T-helper 17 cell (primary cell): ENCODE measurements at regions not wholly inside any gene's neighbourhood (a gene's known extent, or its start where the extent isn't known, plus 50 kb on each side); places are given as distances from the start of the nearest gene placed in this dataset.

ENCODE experiments used
- ATAC-seq: fragments of 150-1000 bp; cut with Tn5 transposase; 2 replicates; pipeline ENCODE4 v1.10.0; 2021; ENCODE audit warnings: mild to moderate bottlenecking, moderate library complexity
- DNase-seq, 3 donors: peaks; one replicate each; pipeline versions ENCODE4 v3.0.0 to v3.0.0-alpha.2; 2020 to 2021
- H3K9me3 ChIP-seq: one replicate; pipeline ENCODE4 v1.7.0; 2013; ENCODE audit warnings: low read length, mild to moderate bottlenecking; ENCODE audit not compliant: control insufficient read depth, poor library complexity, severe bottlenecking
- H3K27ac Mint-ChIP-seq: one replicate; pipeline ENCODE4 v1.8.0; 2022; ENCODE audit warnings: mild to moderate bottlenecking, moderate library complexity, mixed read lengths
- H3K27me3 Mint-ChIP-seq: one replicate; pipeline ENCODE4 v1.8.0; 2022; ENCODE audit warnings: mixed read lengths
- H3K36me3 Mint-ChIP-seq: one replicate; pipeline ENCODE4 v1.8.0; 2022; ENCODE audit warnings: low read depth, mixed read lengths
- H3K4me1 Mint-ChIP-seq: one replicate; pipeline ENCODE4 v1.8.0; 2022; ENCODE audit warnings: mild to moderate bottlenecking, mixed read lengths
- H3K4me3 Mint-ChIP-seq: one replicate; pipeline ENCODE4 v1.8.0; 2022; ENCODE audit warnings: mild to moderate bottlenecking, moderate library complexity, mixed read lengths

- no peak for ATAC-seq
- peaks cover 2% of the 10 kb centered on the region for H3K36me3 Mint-ChIP-seq
- no peaks in the 10 kb centered on the region for H3K9me3 ChIP-seq
- no peak for DNase-seq
- H3K4me1 Mint-ChIP-seq = no peaks in the 10 kb centered on the region
- H3K27ac Mint-ChIP-seq = no peak overlapping the region
- no peak overlapping the region for H3K4me3 Mint-ChIP-seq
- H3K27me3 Mint-ChIP-seq = peaks cover 29% of the 10 kb centered on the region
Observed at GRCh38 chr4:142940425-142941330, 94.6 kb upstream of the INPP4B start.

DNA sequence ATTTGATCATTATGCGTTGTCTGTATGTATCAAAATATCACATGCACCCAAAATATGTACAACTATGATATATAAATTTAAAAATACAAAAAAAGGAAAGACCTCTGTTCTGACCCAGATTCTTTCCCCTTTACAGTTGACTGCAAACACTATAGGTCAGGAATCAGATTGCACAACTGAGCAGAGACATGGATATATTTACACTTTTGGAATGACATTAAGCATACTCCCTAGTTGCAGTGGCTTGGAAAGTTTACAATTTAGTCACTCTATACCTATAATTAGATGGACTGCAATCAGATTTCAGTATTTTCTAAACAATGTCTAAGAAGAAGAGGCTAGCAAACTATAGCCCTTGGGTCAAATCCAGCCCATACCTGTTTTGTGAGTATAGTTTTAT, 98.5 kb upstream of the INPP4B start:
- no peaks in the 10 kb centered on the region for H3K9me3 ChIP-seq
- no peak overlapping the region for H3K4me3 Mint-ChIP-seq
- ATAC-seq (no peak), DNase-seq (no peak)
- peaks cover 45% of the 10 kb centered on the region for H3K27me3 Mint-ChIP-seq
- H3K27ac Mint-ChIP-seq = no peak overlapping the region
- H3K4me1 Mint-ChIP-seq = no peaks in the 10 kb centered on the region
- peaks cover 2% of the 10 kb centered on the region for H3K36me3 Mint-ChIP-seq

- no peaks in the 10 kb centered on the region for H3K9me3 ChIP-seq
- DNase-seq (no peak), ATAC-seq (no peak)
- Mint-ChIP-seq H3K27ac (no peak overlapping the region), H3K36me3 (no peaks in the 10 kb centered on the region), H3K4me1 (no peaks in the 10 kb centered on the region), H3K27me3 (peaks cover 20% of the 10 kb centered on the region), H3K4me3 (no peak overlapping the region)
Observed at GRCh38 chr4:142952821-142953580, 106.9 kb upstream of the INPP4B start.

GRCh38 chr4:142954415-142954814, 108.3 kb upstream of the INPP4B start:
- no peak for ATAC-seq

DNA sequence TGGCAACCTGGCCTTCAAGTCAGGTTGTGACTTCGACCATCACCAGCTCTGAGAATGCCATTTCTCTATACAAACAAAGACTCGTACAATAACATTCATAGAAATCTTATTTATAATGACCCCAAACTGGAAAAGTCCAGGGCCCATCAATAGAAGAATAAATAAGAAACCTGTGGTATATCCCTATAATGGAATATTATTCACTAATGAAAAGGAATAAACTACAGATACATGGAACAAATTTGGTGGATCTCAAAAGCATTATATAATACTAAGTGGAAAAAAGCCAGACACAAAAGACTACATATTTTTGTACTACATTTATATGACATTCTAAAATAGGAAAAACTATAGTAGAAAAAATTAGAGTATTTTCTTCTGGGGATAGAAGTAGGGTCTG, 109.4 kb upstream of the INPP4B start:
- no peak for ATAC-seq
- Mint-ChIP-seq H3K27ac (no peak overlapping the region), H3K4me1 (no peaks in the 10 kb centered on the region), H3K27me3 (peaks cover 20% of the 10 kb centered on the region), H3K36me3 (no peaks in the 10 kb centered on the region), H3K4me3 (no peak overlapping the region)
- no peaks in the 10 kb centered on the region for H3K9me3 ChIP-seq
- no peak for DNase-seq

More at GRCh38 chr4:142954415-142954814, 108.3 kb upstream of the INPP4B start:
- no peaks in the 10 kb centered on the region for H3K36me3 Mint-ChIP-seq
- no peaks in the 10 kb centered on the region for H3K9me3 ChIP-seq
- no peak overlapping the region for H3K27ac Mint-ChIP-seq
- H3K27me3 Mint-ChIP-seq = peaks cover 18% of the 10 kb centered on the region
- no peak overlapping the region for H3K4me3 Mint-ChIP-seq
- DNase-seq = no peak
- no peaks in the 10 kb centered on the region for H3K4me1 Mint-ChIP-seq

DNA sequence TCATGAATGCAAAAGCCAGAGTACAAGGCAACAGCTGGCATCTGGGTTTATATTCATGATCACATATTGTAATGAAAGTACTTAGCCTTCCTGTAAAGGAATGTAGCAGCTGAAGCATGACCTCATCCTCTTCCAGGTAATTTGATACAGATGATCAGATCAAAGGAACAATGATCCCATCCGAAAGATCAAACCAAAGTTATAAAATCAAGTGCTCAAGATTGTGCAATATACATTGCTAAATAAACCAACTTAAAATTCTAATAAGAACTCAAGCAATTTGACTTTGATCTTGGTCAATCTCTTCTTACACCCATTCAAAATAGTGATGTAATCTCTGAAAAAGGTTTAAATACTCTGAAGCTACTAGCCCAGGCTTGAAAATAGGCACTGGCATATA, 113.1 kb upstream of the INPP4B start:
- Mint-ChIP-seq H3K4me3 (no peak overlapping the region), H3K36me3 (peaks cover 3% of the 10 kb centered on the region), H3K4me1 (no peaks in the 10 kb centered on the region), H3K27me3 (peaks cover 46% of the 10 kb centered on the region), H3K27ac (no peak overlapping the region)
- no peak for DNase-seq
- ATAC-seq = no peak
- no peaks in the 10 kb centered on the region for H3K9me3 ChIP-seq

DNA sequence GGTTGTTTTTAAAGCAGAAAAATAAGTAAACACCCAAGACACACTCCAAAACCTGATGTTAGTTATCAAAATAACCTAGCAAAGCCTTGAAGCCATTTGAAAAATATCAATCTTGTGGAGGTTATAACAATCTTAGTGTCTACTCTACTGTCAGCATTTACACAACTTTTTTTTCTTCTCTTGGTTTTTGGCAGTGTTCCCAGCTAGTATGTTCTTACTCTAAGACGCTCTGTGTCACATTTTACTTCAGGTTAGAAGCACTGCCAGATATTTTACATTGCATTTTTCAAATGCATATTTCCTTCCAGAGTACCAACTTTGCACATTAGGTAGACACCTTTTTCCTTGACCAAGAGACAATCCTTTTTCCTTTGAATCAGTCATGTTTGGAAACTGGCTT, 114.0 kb upstream of the INPP4B start:
- Mint-ChIP-seq H3K27me3 (peaks cover 48% of the 10 kb centered on the region), H3K36me3 (peaks cover 3% of the 10 kb centered on the region), H3K4me3 (no peak overlapping the region), H3K27ac (no peak overlapping the region), H3K4me1 (no peaks in the 10 kb centered on the region)
- ATAC-seq = no peak
- no peak for DNase-seq
- no peaks in the 10 kb centered on the region for H3K9me3 ChIP-seq

GRCh38 chr4:142960867-142961644, 115.0 kb upstream of the INPP4B start:
- H3K27ac Mint-ChIP-seq = no peak overlapping the region
- no peak for DNase-seq
- H3K9me3 ChIP-seq = no peaks in the 10 kb centered on the region
- H3K27me3 Mint-ChIP-seq = peaks cover 48% of the 10 kb centered on the region
- no peaks in the 10 kb centered on the region for H3K4me1 Mint-ChIP-seq
- no peak for ATAC-seq
- no peak overlapping the region for H3K4me3 Mint-ChIP-seq
- H3K36me3 Mint-ChIP-seq = peaks cover 3% of the 10 kb centered on the region

DNA sequence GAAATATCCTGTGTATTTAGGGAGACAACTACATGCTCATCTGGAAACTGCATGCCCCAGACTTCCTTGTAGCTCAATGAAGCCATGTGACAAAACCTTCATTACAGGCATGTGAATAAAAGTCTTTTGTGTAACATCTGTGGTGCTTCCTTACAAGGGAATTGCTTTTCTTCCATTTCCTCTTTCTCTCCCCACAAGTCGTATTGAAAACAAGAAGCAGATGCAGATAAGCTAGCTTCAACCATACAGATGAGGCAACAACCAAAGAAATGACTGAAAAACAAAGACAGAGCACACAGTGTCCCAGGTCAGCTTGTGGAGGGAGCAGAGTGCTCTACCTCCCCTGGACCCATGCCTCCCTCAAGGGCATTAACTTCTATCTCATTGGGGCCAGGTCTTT, 115.8 kb upstream of the INPP4B start:
- Mint-ChIP-seq H3K27me3 (peaks cover 48% of the 10 kb centered on the region), H3K27ac (no peak overlapping the region), H3K4me1 (no peaks in the 10 kb centered on the region), H3K36me3 (peaks cover 3% of the 10 kb centered on the region), H3K4me3 (no peak overlapping the region)
- no peak for ATAC-seq
- no peak for DNase-seq
- no peaks in the 10 kb centered on the region for H3K9me3 ChIP-seq

DNA sequence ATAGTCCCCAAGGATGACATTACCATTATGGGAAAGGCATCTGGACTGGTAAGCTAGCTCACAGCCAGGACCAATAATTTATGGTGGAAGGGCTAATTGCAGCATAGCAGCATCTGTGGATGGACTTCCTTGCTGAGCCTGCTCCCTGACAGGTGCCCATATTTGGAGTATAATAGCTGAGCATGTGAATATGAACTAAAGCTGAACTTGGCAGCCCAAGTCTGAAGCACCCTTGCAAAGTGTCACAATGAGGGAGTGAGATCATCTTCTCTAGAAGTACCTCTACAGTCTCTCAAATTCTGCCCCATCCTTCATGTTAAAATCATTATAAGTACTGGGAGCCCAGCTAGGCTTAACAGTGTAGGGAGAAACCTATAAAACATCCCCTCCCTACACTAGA, 128.2 kb upstream of the INPP4B start:
- Mint-ChIP-seq H3K36me3 (peaks cover 2% of the 10 kb centered on the region), H3K27me3 (peaks cover 47% of the 10 kb centered on the region), H3K27ac (no peak overlapping the region), H3K4me1 (no peaks in the 10 kb centered on the region), H3K4me3 (no peak overlapping the region)
- DNase-seq = no peak
- ATAC-seq = no peak
- H3K9me3 ChIP-seq = no peaks in the 10 kb centered on the region

GRCh38 chr4:142975618-142976017, 129.5 kb upstream of the INPP4B start:
- H3K4me3 Mint-ChIP-seq = no peak overlapping the region
- no peaks in the 10 kb centered on the region for H3K4me1 Mint-ChIP-seq
- no peak overlapping the region for H3K27ac Mint-ChIP-seq
- DNase-seq (no peak), ATAC-seq (no peak)
- H3K27me3 Mint-ChIP-seq = peaks cover 48% of the 10 kb centered on the region
- no peaks in the 10 kb centered on the region for H3K9me3 ChIP-seq
- H3K36me3 Mint-ChIP-seq = peaks cover 2% of the 10 kb centered on the region

GRCh38 chr4:142976482-142976881, 130.4 kb upstream of the INPP4B start:
- no peak for ATAC-seq
- Mint-ChIP-seq H3K4me3 (no peak overlapping the region), H3K27ac (no peak overlapping the region), H3K36me3 (no peaks in the 10 kb centered on the region), H3K27me3 (peaks cover 46% of the 10 kb centered on the region), H3K4me1 (no peaks in the 10 kb centered on the region)
- H3K9me3 ChIP-seq = no peaks in the 10 kb centered on the region
- no peak for DNase-seq

DNA sequence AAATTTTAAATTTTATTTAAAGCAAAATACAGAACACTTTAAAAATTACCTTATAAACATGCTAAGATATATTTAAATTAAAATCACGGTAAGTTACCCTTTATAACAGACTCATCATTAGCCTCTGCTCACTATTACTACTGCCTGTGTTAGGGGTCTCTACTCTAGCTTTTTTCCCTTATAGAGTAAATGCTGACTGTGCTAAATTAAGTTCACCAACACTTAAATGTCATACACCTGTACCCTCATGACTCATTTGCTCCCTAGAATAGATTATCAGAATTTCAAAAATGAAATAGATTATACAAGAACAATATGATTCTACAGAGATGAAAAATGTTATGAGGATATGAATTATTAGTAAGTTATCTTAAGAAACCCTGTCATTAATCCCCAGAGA, 131.1 kb upstream of the INPP4B start:
- Mint-ChIP-seq H3K4me3 (no peak overlapping the region), H3K36me3 (no peaks in the 10 kb centered on the region), H3K27ac (no peak overlapping the region), H3K27me3 (peaks cover 40% of the 10 kb centered on the region), H3K4me1 (no peaks in the 10 kb centered on the region)
- ATAC-seq = no peak
- H3K9me3 ChIP-seq = no peaks in the 10 kb centered on the region
- DNase-seq = no peak
